Hepatic stellate cell (primary cell): ENCODE measurements at regions not wholly inside any gene's neighbourhood (a gene's known extent, or its start where the extent isn't known, plus 50 kb on each side); places are given as distances from the start of the nearest gene placed in this dataset.
"Not testable (repeated sequence)": the region's sequence is repeated elsewhere in the genome, so short reads cannot be mapped to it uniquely, and the experiment has no call there.

Experiments used
- DNase-seq: peaks from one replicate; pipeline ENCODE4 v3.0.0; 2011; ENCODE audit warnings: low spot score

DNA sequence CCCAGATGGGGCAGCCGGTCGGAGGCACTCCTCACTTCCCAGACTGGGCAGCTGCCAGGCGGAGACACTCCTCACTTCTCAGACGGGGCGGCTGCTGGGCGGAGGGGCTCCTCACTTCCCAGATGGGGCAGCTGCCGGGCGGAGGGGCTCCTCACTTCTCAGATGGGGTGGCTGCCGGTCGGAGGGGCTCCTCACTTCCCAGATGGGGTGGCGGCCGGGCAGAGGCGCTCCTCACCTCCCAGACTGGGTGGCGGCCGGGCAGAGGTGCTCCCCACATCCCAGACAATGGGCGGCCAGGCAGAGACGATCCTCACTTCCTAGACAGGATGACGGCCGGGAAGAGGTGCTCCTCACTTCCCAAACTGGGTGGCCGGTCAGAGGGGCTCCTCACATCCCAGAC, 55.2 kb upstream of the DHRS4 start:
- not testable (repeated sequence) for DNase-seq

DNA sequence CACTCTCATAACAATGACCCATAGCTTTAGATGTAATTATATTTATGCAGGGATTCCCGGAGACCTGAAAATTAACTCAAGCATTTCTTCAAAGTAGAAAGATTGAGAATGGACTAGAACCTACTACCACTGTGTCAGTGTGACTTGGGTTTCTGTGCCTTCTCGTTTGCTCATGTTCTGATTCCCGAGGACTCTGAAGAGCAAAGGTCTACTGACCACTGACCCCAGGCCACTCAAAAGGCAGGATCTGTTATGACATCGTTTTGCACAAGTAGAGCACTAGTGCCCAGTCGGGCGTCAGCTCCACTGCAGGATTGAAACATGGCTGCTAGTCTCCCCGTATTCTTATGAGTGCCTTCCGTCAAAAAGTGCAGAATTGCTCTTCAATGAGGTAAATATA, 53.8 kb upstream of the DHRS4 start:
- DNase-seq = no peak

DNA sequence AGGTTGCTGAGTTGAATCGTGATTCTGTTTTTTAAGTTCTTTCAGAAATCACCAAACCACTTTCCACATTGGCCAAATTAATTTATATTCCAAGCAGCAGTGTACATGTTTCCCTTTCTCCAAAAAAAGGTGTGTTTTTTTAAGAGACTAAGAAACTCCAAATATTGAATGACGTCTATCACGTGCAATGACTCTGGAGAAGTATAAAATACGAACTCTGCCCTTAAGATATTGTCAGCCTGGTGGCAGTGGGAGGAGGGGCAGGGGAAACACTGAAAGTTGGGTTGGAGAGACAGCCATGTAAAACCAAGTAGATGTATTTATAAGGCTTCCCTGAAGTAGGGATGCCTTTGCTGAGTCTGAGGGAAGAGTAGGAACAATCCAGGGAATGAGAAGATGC, 50.1 kb upstream of the DHRS4 start:
- DNase-seq = no peak
